RWPE2 (cell line): ENCODE measurements at regions not wholly inside any gene's neighbourhood (a gene's known extent, or its start where the extent isn't known, plus 50 kb on each side); places are given as distances from the start of the nearest gene placed in this dataset.

Source experiments
- ATAC-seq: fragments of 200-7000 bp; cut with Tn5 transposase; 3 replicates; pipeline ENCODE4 v1.9.1; 2021; ENCODE audit warnings: low read depth
- DNase-seq: peaks from one replicate; pipeline ENCODE4 v3.0.0-alpha.2; 2020; ENCODE audit warnings: low spot score
- H3K27ac ChIP-seq: fragments of 450-650 bp; 2 replicates; pipeline ENCODE4 v1.5.1; 2017; ENCODE audit warnings: mild to moderate bottlenecking; ENCODE audit not compliant: poor library complexity, severe bottlenecking
- H3K27me3 ChIP-seq: fragments of 250-450 bp; sonication (Bioruptor Pico); 2 replicates; pipeline ENCODE4 v1.5.1; 2021; ENCODE audit warnings: mild to moderate bottlenecking, moderate library complexity; ENCODE audit not compliant: insufficient read depth, poor library complexity, severe bottlenecking
- H3K36me3 ChIP-seq: fragments of 250-450 bp; sonication (Bioruptor Pico); 2 replicates; pipeline ENCODE4 v1.5.1; 2020; ENCODE audit warnings: low read depth, mild to moderate bottlenecking, moderate library complexity
- H3K4me1 ChIP-seq: fragments of 250-450 bp; sonication (Bioruptor Pico); 2 replicates; pipeline ENCODE4 v1.5.1; 2021; ENCODE audit warnings: mild to moderate bottlenecking, moderate library complexity; ENCODE audit not compliant: insufficient read depth, poor library complexity, severe bottlenecking
- H3K4me3 ChIP-seq: fragments of 250-450 bp; sonication (Bioruptor Pico); 2 replicates; pipeline ENCODE4 v1.5.1; 2021; ENCODE audit warnings: mild to moderate bottlenecking, moderate library complexity; ENCODE audit not compliant: severe bottlenecking
- H3K9me3 ChIP-seq: fragments of 250-450 bp; sonication (Bioruptor Pico); 2 replicates; pipeline ENCODE4 v1.5.1; 2021; ENCODE audit warnings: mild to moderate bottlenecking, moderate library complexity; ENCODE audit not compliant: severe bottlenecking
- CTCF ChIP-seq: fragments of 450-650 bp; IDR thresholded peaks from one replicate; pipeline ENCODE4 v1.5.1; 2017; ENCODE audit warnings: mild to moderate bottlenecking, moderate library complexity; ENCODE audit not compliant: poor library complexity, severe bottlenecking

GRCh38 chr3:170814822-170815221 lies 55.2 kb downstream of the RPL22L1 start:
- H3K36me3 ChIP-seq: no peaks in the 10 kb centered on the region
- H3K27ac ChIP-seq: no peak overlapping the region
- DNase-seq (no peak), ATAC-seq (no peak)
- H3K4me3 ChIP-seq: no peak overlapping the region
- TF ChIP-seq CTCF: no peak
- H3K4me1 ChIP-seq: peaks cover 29% of the 10 kb centered on the region
- no peaks in the 10 kb centered on the region for H3K9me3 ChIP-seq
- H3K27me3 ChIP-seq: no peaks in the 10 kb centered on the region

- no peak for ATAC-seq
- H3K9me3 ChIP-seq: no peaks in the 10 kb centered on the region
- no peaks in the 10 kb centered on the region for H3K27me3 ChIP-seq
- no peak for DNase-seq
- no peaks in the 10 kb centered on the region for H3K36me3 ChIP-seq
- H3K4me3 ChIP-seq: no peak overlapping the region
- no peak overlapping the region for H3K27ac ChIP-seq
- H3K4me1 ChIP-seq: peaks cover 44% of the 10 kb centered on the region
- no peak for TF ChIP-seq CTCF
Observed at GRCh38 chr3:170813266-170813665, 56.7 kb downstream of the RPL22L1 start.

GRCh38 chr3:170811928-170812591 lies 57.9 kb downstream of the RPL22L1 start:
- H3K4me1 ChIP-seq: peaks cover 44% of the 10 kb centered on the region
- H3K36me3 ChIP-seq: no peaks in the 10 kb centered on the region
- no peaks in the 10 kb centered on the region for H3K9me3 ChIP-seq
- no peaks in the 10 kb centered on the region for H3K27me3 ChIP-seq
- DNase-seq: no peak
- H3K27ac ChIP-seq: peak overlapping the region; percentile 90
- peak; percentile 93 for TF ChIP-seq CTCF
- H3K4me3 ChIP-seq: no peak overlapping the region
- peak; percentile 48 for ATAC-seq

GRCh38 chr3:170811515-170811914 lies 58.5 kb downstream of the RPL22L1 start:
- H3K4me1 ChIP-seq: peaks cover 44% of the 10 kb centered on the region
- no peak overlapping the region for H3K4me3 ChIP-seq
- peak overlapping the region; percentile 90 for H3K27ac ChIP-seq
- TF ChIP-seq CTCF: no peak
- peak; percentile 65 for ATAC-seq
- DNase-seq: no peak
- H3K36me3 ChIP-seq: no peaks in the 10 kb centered on the region
- H3K9me3 ChIP-seq: no peaks in the 10 kb centered on the region
- H3K27me3 ChIP-seq: no peaks in the 10 kb centered on the region

GRCh38 chr3:170809975-170810357 lies 60.0 kb downstream of the RPL22L1 start:
- no peak overlapping the region for H3K4me3 ChIP-seq
- peaks cover 40% of the 10 kb centered on the region for H3K4me1 ChIP-seq
- H3K27me3 ChIP-seq: no peaks in the 10 kb centered on the region
- ATAC-seq (peak; percentile 65), DNase-seq (no peak)
- no peaks in the 10 kb centered on the region for H3K36me3 ChIP-seq
- no peak for TF ChIP-seq CTCF
- H3K27ac ChIP-seq: peak overlapping the region; percentile 90
- no peaks in the 10 kb centered on the region for H3K9me3 ChIP-seq
